ENCODE measurements at regions not wholly inside any gene's neighbourhood (a gene's known extent, or its start where the extent isn't known, plus 50 kb on each side); places are given as distances from the start of the nearest gene placed in this dataset.

- Histone ChIP-seq H3K36me3 (ENCODE audit: insufficient read depth, low read length) (no peaks in the 10 kb centered on the region), H3K9me2 (ENCODE audit: low read depth, low read length) (no peaks in the 10 kb centered on the region), H3K27ac (ENCODE audit: low read depth, low read length, poor library complexity, severe bottlenecking) (no peak overlapping the region), H3K4me2 (ENCODE audit: low read length) (no peak overlapping the region), H3K9me3 (ENCODE audit: low read length) (no peaks in the 10 kb centered on the region), H3K4me3 (ENCODE audit: low read depth, low read length, poor library complexity, severe bottlenecking) (no peak overlapping the region), H3K27me3 (ENCODE audit: insufficient read depth, low read length) (no peaks in the 10 kb centered on the region), H4K20me1 (ENCODE audit: insufficient read depth, low read length) (no peaks in the 10 kb centered on the region), H3K4me1 (ENCODE audit: insufficient read depth, low read length, severe bottlenecking) (no peaks in the 10 kb centered on the region), H3F3A (ENCODE audit: insufficient read depth, low read length) (no peaks in the 10 kb centered on the region), H2AFZ (ENCODE audit: low read length) (no peak overlapping the region), H3K9ac (ENCODE audit: low read length) (no peak overlapping the region), H3K79me2 (ENCODE audit: insufficient read depth, low read length) (no peaks in the 10 kb centered on the region)
- TF ChIP-seq EZH2 (IDR thresholded peaks at IDR 0.05; ENCODE audit: borderline replicate concordance, low read length) (no peak), CTCF (IDR thresholded peaks at IDR 0.05; ENCODE audit: low read length) (no peak)
Observed at GRCh38 chr11:131005829-131006228, 89.5 kb upstream of the SNX19 start.

- Histone ChIP-seq H3K4me1 (ENCODE audit: insufficient read depth, low read length, severe bottlenecking) (no peaks in the 10 kb centered on the region), H3K36me3 (ENCODE audit: insufficient read depth, low read length) (no peaks in the 10 kb centered on the region), H3F3A (ENCODE audit: insufficient read depth, low read length) (no peaks in the 10 kb centered on the region), H3K27me3 (ENCODE audit: insufficient read depth, low read length) (no peaks in the 10 kb centered on the region), H3K4me3 (ENCODE audit: low read depth, low read length, poor library complexity, severe bottlenecking) (no peak overlapping the region), H3K9me2 (ENCODE audit: low read depth, low read length) (no peaks in the 10 kb centered on the region), H2AFZ (ENCODE audit: low read length) (no peak overlapping the region), H3K27ac (ENCODE audit: low read depth, low read length, poor library complexity, severe bottlenecking) (no peak overlapping the region), H3K9me3 (ENCODE audit: low read length) (no peaks in the 10 kb centered on the region), H3K79me2 (ENCODE audit: insufficient read depth, low read length) (no peaks in the 10 kb centered on the region), H3K4me2 (ENCODE audit: low read length) (no peak overlapping the region), H4K20me1 (ENCODE audit: insufficient read depth, low read length) (no peaks in the 10 kb centered on the region), H3K9ac (ENCODE audit: low read length) (no peak overlapping the region)
- TF ChIP-seq CTCF (IDR thresholded peaks at IDR 0.05; ENCODE audit: low read length) = no peak; the same call in 1 of the 2 replicates
- TF ChIP-seq EZH2 (IDR thresholded peaks at IDR 0.05; ENCODE audit: borderline replicate concordance, low read length) = no peak
Observed at GRCh38 chr11:131025020-131025419, 108.7 kb upstream of the SNX19 start.

GRCh38 chr11:131025421-131026125 lies 109.3 kb upstream of the SNX19 start:
- no peak overlapping the region for H3K9ac ChIP-seq (ENCODE audit: low read length)
- no peaks in the 10 kb centered on the region for H3K4me1 ChIP-seq (ENCODE audit: insufficient read depth, low read length, severe bottlenecking)
- no peak overlapping the region for H3K4me3 ChIP-seq (ENCODE audit: low read depth, low read length, poor library complexity, severe bottlenecking)
- H3K36me3 ChIP-seq (ENCODE audit: insufficient read depth, low read length) = no peaks in the 10 kb centered on the region
- no peaks in the 10 kb centered on the region for H3K79me2 ChIP-seq (ENCODE audit: insufficient read depth, low read length)
- no peak for TF ChIP-seq CTCF (IDR thresholded peaks at IDR 0.05; ENCODE audit: low read length)
- no peak overlapping the region for H3K27ac ChIP-seq (ENCODE audit: low read depth, low read length, poor library complexity, severe bottlenecking)
- H4K20me1 ChIP-seq (ENCODE audit: insufficient read depth, low read length) = no peaks in the 10 kb centered on the region
- no peaks in the 10 kb centered on the region for H3K27me3 ChIP-seq (ENCODE audit: insufficient read depth, low read length)
- no peak overlapping the region for H3K4me2 ChIP-seq (ENCODE audit: low read length)
- H3F3A ChIP-seq (ENCODE audit: insufficient read depth, low read length) = no peaks in the 10 kb centered on the region
- H3K9me3 ChIP-seq (ENCODE audit: low read length) = no peaks in the 10 kb centered on the region
- no peaks in the 10 kb centered on the region for H3K9me2 ChIP-seq (ENCODE audit: low read depth, low read length)
- H2AFZ ChIP-seq (ENCODE audit: low read length) = no peak overlapping the region

Measured in OCI-LY1 (cell line).